ENCODE measurements at regions not wholly inside any gene's neighbourhood (a gene's known extent, or its start where the extent isn't known, plus 50 kb on each side); places are given as distances from the start of the nearest gene placed in this dataset.
"Not testable (repeated sequence)": the region's sequence is repeated elsewhere in the genome, so short reads cannot be mapped to it uniquely, and the experiment has no call there.

DNA sequence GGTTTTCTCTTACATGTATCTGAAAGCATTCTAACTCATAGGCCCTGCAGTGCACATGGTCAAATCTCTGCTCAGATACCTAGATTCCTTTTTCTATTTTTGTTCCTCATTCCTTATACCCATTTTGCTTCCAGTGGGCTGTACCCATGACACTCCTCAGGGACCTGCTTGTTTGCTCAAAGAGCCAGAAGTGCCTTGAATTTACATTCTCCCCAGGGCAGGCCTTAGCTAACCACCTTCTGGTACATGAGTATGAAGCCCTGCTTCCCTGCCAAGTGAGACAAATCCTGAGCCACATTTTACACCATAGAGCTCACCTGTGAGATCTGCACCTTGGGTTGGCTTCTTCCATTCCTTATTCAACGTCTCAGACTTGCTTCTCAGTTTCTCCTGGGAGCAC, 326.6 kb upstream of the SASH1 start:
- no peak for TF ChIP-seq POLR2A (IDR thresholded peaks at IDR 0.05)
- TF ChIP-seq, protein P1, sequence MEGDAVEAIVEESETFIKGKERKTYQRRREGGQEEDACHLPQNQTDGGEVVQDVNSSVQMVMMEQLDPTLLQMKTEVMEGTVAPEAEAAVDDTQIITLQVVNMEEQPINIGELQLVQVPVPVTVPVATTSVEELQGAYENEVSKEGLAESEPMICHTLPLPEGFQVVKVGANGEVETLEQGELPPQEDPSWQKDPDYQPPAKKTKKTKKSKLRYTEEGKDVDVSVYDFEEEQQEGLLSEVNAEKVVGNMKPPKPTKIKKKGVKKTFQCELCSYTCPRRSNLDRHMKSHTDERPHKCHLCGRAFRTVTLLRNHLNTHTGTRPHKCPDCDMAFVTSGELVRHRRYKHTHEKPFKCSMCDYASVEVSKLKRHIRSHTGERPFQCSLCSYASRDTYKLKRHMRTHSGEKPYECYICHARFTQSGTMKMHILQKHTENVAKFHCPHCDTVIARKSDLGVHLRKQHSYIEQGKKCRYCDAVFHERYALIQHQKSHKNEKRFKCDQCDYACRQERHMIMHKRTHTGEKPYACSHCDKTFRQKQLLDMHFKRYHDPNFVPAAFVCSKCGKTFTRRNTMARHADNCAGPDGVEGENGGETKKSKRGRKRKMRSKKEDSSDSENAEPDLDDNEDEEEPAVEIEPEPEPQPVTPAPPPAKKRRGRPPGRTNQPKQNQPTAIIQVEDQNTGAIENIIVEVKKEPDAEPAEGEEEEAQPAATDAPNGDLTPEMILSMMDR (IDR thresholded peaks at IDR 0.05): no peak
- intact Hi-C loops (cut with DNase I): no loop called here
- peaks cover 0 to under 1% (median under 1%) of the 10 kb centered on the region in 3 donors for H3K9me3 ChIP-seq
- H3K36me3 ChIP-seq: no peaks in the 10 kb centered on the region
- DNase-seq: no peak
- H3K27me3 ChIP-seq: no peaks in the 10 kb centered on the region
- peaks cover 0 to 9% (median 0%) of the 10 kb centered on the region in 3 donors for H3K4me1 ChIP-seq
- WGBS, 2 donors: 73 to 77% methylated on average over 1 of the region's 1 CpG
- no peak overlapping the region for H3K27ac ChIP-seq
- H3K4me3 ChIP-seq: no peak overlapping the region

DNA sequence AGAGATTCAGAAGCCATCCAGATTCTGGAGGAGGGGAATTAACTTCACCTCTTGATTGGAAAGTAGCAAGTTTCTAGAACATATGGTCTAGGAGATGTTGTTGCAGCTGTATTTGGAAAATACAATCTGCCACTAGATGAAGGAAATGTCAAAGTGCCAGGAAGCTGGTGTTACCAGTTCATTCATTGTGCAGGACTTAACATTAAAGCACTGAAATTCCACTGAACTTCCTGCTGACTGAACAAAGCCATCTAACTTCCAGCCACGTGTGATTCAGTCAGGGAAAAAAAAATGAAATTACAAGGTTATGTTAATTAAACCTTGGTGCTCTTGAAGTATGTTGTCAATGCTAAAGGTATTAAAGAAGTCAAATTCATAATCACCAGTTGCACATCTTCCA, 321.5 kb upstream of the SASH1 start:
- H3K27me3 ChIP-seq: no peaks in the 10 kb centered on the region
- no peak overlapping the region for H3K4me3 ChIP-seq
- H3K27ac ChIP-seq: peak overlapping the region in 1 of 4 donors; percentile 20
- H3K36me3 ChIP-seq: no peaks in the 10 kb centered on the region
- no peaks in the 10 kb centered on the region for H3K9me3 ChIP-seq
- peaks cover 0 to 21% (median 5%) of the 10 kb centered on the region in 3 donors for H3K4me1 ChIP-seq
- no peak for DNase-seq
- TF ChIP-seq POLR2A (IDR thresholded peaks at IDR 0.05): no peak
- TF ChIP-seq, protein P1 (IDR thresholded peaks at IDR 0.05): no peak
- WGBS, 2 donors: 8 to 12% methylated on average over 1 of the region's 1 CpG
- intact Hi-C loops (cut with DNase I): no loop called here

DNA sequence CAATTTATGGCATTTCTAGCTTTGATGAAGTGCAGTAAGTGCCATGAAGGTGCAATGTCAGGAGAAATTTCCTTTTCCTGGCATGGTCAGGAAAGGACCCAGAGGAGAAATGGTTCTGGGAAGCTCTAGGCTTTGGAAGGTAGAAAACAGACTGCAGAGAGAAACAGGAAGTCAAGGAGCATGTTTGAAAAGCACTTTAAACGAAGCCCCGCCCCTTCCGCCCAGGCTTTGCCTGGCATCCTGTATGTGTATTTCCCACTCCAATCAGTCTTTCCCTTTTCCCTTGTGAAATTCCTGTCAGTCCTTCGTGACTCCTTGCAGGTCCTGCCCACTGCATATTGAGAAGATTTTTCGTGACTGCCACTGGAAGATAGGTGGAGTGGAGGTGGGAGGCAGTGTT, 320.9 kb upstream of the SASH1 start:
- TF ChIP-seq POLR2A (IDR thresholded peaks at IDR 0.05): no peak
- TF ChIP-seq, protein P1 (IDR thresholded peaks at IDR 0.05): no peak
- 47 to 50% methylated on average over 4 to 5 of the region's 5 CpGs for WGBS, 2 donors
- intact Hi-C loops (cut with DNase I): no loop called here
- H3K27me3 ChIP-seq: no peaks in the 10 kb centered on the region
- H3K36me3 ChIP-seq: no peaks in the 10 kb centered on the region
- H3K4me3 ChIP-seq: no peak overlapping the region
- H3K4me1 ChIP-seq: peaks cover 0 to 26% (median 5%) of the 10 kb centered on the region in 3 donors
- H3K27ac ChIP-seq: peak overlapping the region in 1 of 4 donors; percentile 20
- H3K9me3 ChIP-seq: no peaks in the 10 kb centered on the region
- DNase-seq: no peak

DNA sequence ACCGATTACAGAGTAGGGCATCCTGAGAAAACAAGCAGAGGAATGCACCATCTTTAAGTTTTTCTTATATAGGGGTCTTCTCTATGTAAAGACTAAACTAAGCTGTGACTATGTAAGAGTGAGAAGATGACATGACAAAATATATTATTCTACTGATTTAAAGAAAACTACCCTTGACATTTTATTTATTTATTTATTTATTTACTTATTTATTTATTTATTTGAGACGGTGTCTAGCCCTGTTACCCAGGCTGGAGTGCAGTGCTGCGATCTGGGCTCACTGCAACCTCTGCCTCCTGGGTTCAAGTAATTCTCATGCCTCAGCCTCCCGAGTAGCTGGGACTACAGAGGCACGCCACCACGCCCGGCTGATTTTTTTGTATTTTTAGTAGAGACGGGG, 320.4 kb upstream of the SASH1 start:
- peaks cover 0 to 32% (median 5%) of the 10 kb centered on the region in 3 donors for H3K4me1 ChIP-seq
- H3K4me3 ChIP-seq; H3K27me3 ChIP-seq; DNase-seq; intact Hi-C loops (cut with DNase I); H3K9me3 ChIP-seq; H3K36me3 ChIP-seq: not testable (repeated sequence)
- H3K27ac ChIP-seq: peak overlapping the region in 1 of 4 donors; percentile 20
- 92 to 93% methylated on average over 5 to 6 of the region's 8 CpGs for WGBS, 2 donors

DNA sequence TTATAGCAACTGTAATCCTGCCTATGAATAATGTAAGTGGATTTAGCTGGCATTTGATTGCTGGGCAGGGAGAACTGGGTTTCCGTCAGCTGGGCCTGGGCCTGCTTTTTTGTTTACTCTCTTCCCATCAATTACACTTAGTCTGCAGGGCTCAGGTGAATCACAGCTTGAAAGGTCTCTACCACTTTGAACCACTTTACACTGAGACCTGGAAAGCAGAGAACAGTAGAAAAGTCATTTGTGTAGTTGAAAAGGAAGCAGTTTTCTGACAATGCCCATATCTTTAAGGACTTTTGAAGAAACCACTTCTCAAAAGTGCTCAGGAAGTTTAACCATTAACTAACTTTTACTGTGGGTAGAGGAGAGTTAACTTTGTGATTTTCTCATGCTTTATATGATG, 315.4 kb upstream of the SASH1 start:
- no peak overlapping the region for H3K27ac ChIP-seq
- no peak for DNase-seq
- intact Hi-C loops (cut with DNase I): no loop called here
- H3K27me3 ChIP-seq: no peaks in the 10 kb centered on the region
- no peaks in the 10 kb centered on the region for H3K9me3 ChIP-seq
- peaks cover 0 to 16% (median 0%) of the 10 kb centered on the region in 3 donors for H3K4me1 ChIP-seq
- no peak overlapping the region for H3K4me3 ChIP-seq
- no peak for TF ChIP-seq POLR2A (IDR thresholded peaks at IDR 0.05)
- TF ChIP-seq, protein P1 (IDR thresholded peaks at IDR 0.05): no peak
- no peaks in the 10 kb centered on the region for H3K36me3 ChIP-seq
- WGBS, 2 donors: 40 to 43% methylated on average over 1 of the region's 1 CpG

DNA sequence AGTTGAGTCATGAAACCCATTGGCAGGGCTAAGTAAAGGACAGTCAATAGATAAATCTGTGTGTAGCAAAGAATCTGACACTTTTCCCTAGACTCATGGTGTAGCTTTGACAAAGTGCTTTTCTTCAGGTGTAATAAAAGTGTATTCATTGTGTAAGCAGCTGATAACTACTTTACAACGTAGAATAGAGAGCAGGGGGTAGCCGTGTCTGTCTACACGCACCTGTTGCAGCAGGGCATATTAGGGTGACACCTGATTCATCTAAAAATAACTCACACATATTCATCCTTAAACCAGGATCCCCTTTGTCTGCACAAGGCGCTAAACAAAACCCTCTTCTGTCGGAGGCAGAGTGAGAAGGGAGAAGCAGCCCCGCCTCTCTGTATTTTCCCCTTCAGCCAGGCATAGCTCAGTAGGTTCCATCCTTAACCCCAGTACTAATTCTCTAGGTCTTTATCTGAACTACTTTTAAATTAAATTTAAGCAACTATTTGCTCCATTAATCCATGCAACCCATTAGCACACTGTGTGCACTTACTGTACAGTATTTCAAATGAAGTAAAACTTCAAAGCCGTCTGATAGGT, 306.7 kb upstream of the SASH1 start:
- 84 to 87% methylated on average over 7 of the region's 7 CpGs for WGBS, 2 donors
- Histone ChIP-seq H3K9me3 (no peaks in the 10 kb centered on the region), H3K4me3 (no peak overlapping the region), H3K27ac (no peak overlapping the region), H3K4me1 (no peaks in the 10 kb centered on the region), H3K27me3 (peaks cover 0 to 3% (median 0%) of the 10 kb centered on the region in 4 donors), H3K36me3 (no peaks in the 10 kb centered on the region)
- DNase-seq: no peak
- intact Hi-C loops (cut with DNase I): no loop called here
- no peak for TF ChIP-seq POLR2A (IDR thresholded peaks at IDR 0.05)
- TF ChIP-seq, protein P1 (IDR thresholded peaks at IDR 0.05): no peak

All from esophagus squamous epithelium (tissue), 5 donors.